ENCODE measurements at regions not wholly inside any gene's neighbourhood (a gene's known extent, or its start where the extent isn't known, plus 50 kb on each side); places are given as distances from the start of the nearest gene placed in this dataset.
"Not testable (repeated sequence)": the region's sequence is repeated elsewhere in the genome, so short reads cannot be mapped to it uniquely, and the experiment has no call there.

GRCh38 chr4:107351196-107351595 is 315.1 kb upstream of the DKK2 start:
- Mint-ChIP-seq H3K36me3 (ENCODE audit: low read depth, unreplicated experiment) (peaks cover 5% of the 10 kb centered on the region), H3K27ac (ENCODE audit: unreplicated experiment) (no peak overlapping the region), H3K27me3 (ENCODE audit: unreplicated experiment) (no peaks in the 10 kb centered on the region), H3K4me1 (ENCODE audit: unreplicated experiment) (peaks cover 5% of the 10 kb centered on the region), H3K9me3 (ENCODE audit: unreplicated experiment) (no peaks in the 10 kb centered on the region), H3K4me3 (ENCODE audit: unreplicated experiment) (no peak overlapping the region)
- no peak for TF ChIP-seq CTCF (IDR thresholded peaks at IDR 0.05; ENCODE audit: unreplicated experiment)
- no peak for DNase-seq (ENCODE audit: low spot score)

- Mint-ChIP-seq H3K27ac (ENCODE audit: unreplicated experiment) (no peak overlapping the region), H3K27me3 (ENCODE audit: unreplicated experiment) (no peaks in the 10 kb centered on the region), H3K4me1 (ENCODE audit: unreplicated experiment) (peaks cover 5% of the 10 kb centered on the region), H3K9me3 (ENCODE audit: unreplicated experiment) (no peaks in the 10 kb centered on the region), H3K4me3 (ENCODE audit: unreplicated experiment) (no peak overlapping the region), H3K36me3 (ENCODE audit: low read depth, unreplicated experiment) (peaks cover 5% of the 10 kb centered on the region)
- no peak for DNase-seq (ENCODE audit: low spot score)
- no peak for TF ChIP-seq CTCF (IDR thresholded peaks at IDR 0.05; ENCODE audit: unreplicated experiment)
Observed at GRCh38 chr4:107349732-107350131, 313.6 kb upstream of the DKK2 start.

- Mint-ChIP-seq H3K36me3 (ENCODE audit: low read depth, unreplicated experiment) (peaks cover 5% of the 10 kb centered on the region), H3K9me3 (ENCODE audit: unreplicated experiment) (no peaks in the 10 kb centered on the region), H3K4me1 (ENCODE audit: unreplicated experiment) (peaks cover 5% of the 10 kb centered on the region), H3K27ac (ENCODE audit: unreplicated experiment) (no peak overlapping the region), H3K4me3 (ENCODE audit: unreplicated experiment) (no peak overlapping the region), H3K27me3 (ENCODE audit: unreplicated experiment) (no peaks in the 10 kb centered on the region)
- DNase-seq (ENCODE audit: low spot score), result no peak
- TF ChIP-seq CTCF (IDR thresholded peaks at IDR 0.05; ENCODE audit: unreplicated experiment), result no peak
Observed at GRCh38 chr4:107349266-107349665, 313.2 kb upstream of the DKK2 start.

GRCh38 chr4:107348188-107349050 is 312.3 kb upstream of the DKK2 start:
- Mint-ChIP-seq H3K4me3 (ENCODE audit: unreplicated experiment) (no peak overlapping the region), H3K36me3 (ENCODE audit: low read depth, unreplicated experiment) (no peaks in the 10 kb centered on the region), H3K27ac (ENCODE audit: unreplicated experiment) (no peak overlapping the region), H3K9me3 (ENCODE audit: unreplicated experiment) (no peaks in the 10 kb centered on the region), H3K27me3 (ENCODE audit: unreplicated experiment) (no peaks in the 10 kb centered on the region), H3K4me1 (ENCODE audit: unreplicated experiment) (peaks cover 5% of the 10 kb centered on the region)
- no peak for TF ChIP-seq CTCF (IDR thresholded peaks at IDR 0.05; ENCODE audit: unreplicated experiment)
- DNase-seq (ENCODE audit: low spot score), result no peak

- H3K36me3 Mint-ChIP-seq (ENCODE audit: low read depth, unreplicated experiment), result peaks cover 3% of the 10 kb centered on the region
- no peaks in the 10 kb centered on the region for H3K9me3 Mint-ChIP-seq (ENCODE audit: unreplicated experiment)
- H3K4me3 Mint-ChIP-seq (ENCODE audit: unreplicated experiment), result no peak overlapping the region
- no peak for TF ChIP-seq CTCF (IDR thresholded peaks at IDR 0.05; ENCODE audit: unreplicated experiment)
- H3K27me3 Mint-ChIP-seq (ENCODE audit: unreplicated experiment), result peaks cover 2% of the 10 kb centered on the region
- no peak overlapping the region for H3K27ac Mint-ChIP-seq (ENCODE audit: unreplicated experiment)
- no peak for DNase-seq (ENCODE audit: low spot score)
- no peaks in the 10 kb centered on the region for H3K4me1 Mint-ChIP-seq (ENCODE audit: unreplicated experiment)
Observed at GRCh38 chr4:107333518-107333917, 297.4 kb upstream of the DKK2 start.

- not testable (repeated sequence) for H3K9me3 Mint-ChIP-seq (ENCODE audit: unreplicated experiment); H3K27me3 Mint-ChIP-seq (ENCODE audit: unreplicated experiment)
Observed at GRCh38 chr4:107332656-107333055, 296.5 kb upstream of the DKK2 start.

More at GRCh38 chr4:107332656-107333055, 296.5 kb upstream of the DKK2 start:
- not testable (repeated sequence) for DNase-seq (ENCODE audit: low spot score); H3K27ac Mint-ChIP-seq (ENCODE audit: unreplicated experiment); H3K4me1 Mint-ChIP-seq (ENCODE audit: unreplicated experiment); H3K4me3 Mint-ChIP-seq (ENCODE audit: unreplicated experiment); H3K36me3 Mint-ChIP-seq (ENCODE audit: low read depth, unreplicated experiment)

Data from endothelial cell (in vitro differentiated cells).